ENCODE measurements at regions not wholly inside any gene's neighbourhood (a gene's known extent, or its start where the extent isn't known, plus 50 kb on each side); places are given as distances from the start of the nearest gene placed in this dataset.
"Not testable (repeated sequence)": the region's sequence is repeated elsewhere in the genome, so short reads cannot be mapped to it uniquely, and the experiment has no call there.

GRCh38 chr22:11620921-11621762 is 3906.8 kb upstream of the OR11H1 start:
- TF ChIP-seq, protein P1, sequence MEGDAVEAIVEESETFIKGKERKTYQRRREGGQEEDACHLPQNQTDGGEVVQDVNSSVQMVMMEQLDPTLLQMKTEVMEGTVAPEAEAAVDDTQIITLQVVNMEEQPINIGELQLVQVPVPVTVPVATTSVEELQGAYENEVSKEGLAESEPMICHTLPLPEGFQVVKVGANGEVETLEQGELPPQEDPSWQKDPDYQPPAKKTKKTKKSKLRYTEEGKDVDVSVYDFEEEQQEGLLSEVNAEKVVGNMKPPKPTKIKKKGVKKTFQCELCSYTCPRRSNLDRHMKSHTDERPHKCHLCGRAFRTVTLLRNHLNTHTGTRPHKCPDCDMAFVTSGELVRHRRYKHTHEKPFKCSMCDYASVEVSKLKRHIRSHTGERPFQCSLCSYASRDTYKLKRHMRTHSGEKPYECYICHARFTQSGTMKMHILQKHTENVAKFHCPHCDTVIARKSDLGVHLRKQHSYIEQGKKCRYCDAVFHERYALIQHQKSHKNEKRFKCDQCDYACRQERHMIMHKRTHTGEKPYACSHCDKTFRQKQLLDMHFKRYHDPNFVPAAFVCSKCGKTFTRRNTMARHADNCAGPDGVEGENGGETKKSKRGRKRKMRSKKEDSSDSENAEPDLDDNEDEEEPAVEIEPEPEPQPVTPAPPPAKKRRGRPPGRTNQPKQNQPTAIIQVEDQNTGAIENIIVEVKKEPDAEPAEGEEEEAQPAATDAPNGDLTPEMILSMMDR (IDR thresholded peaks at IDR 0.05 in 8 of 11, conservative IDR thresholded peaks at IDR 0.05 in 3 of 11): not testable (repeated sequence)
- TF ChIP-seq POLR2AphosphoS5 (IDR thresholded peaks at IDR 0.05): not testable (repeated sequence)
